HepG2 (cell line): ENCODE measurements at regions not wholly inside any gene's neighbourhood (a gene's known extent, or its start where the extent isn't known, plus 50 kb on each side); places are given as distances from the start of the nearest gene placed in this dataset.

ENCODE experiments used
- SRSF4 ChIP-seq: fragments of 200-400 bp; formaldehyde crosslinking; IDR thresholded peaks from one replicate; pipeline ENCODE4 v1.6.1; 2018; ENCODE audit warnings: mild to moderate bottlenecking, low read depth, low read length, moderate library complexity; ENCODE audit not compliant: poor library complexity, severe bottlenecking
- SSRP1 ChIP-seq: IDR thresholded peaks from 2 replicates; pipeline ENCODE4 v1.6.1; 2016; ENCODE audit warnings: control low read depth
- YY1 ChIP-seq: IDR thresholded peaks from 2 replicates; pipeline ENCODE4 v1.6.1; 2011; ENCODE audit warnings: low read length, low read depth, moderate library complexity, mild to moderate bottlenecking; ENCODE audit not compliant: insufficient read depth, insufficient replicate concordance
- ZNF280D ChIP-seq: sonication (generic); formaldehyde crosslinking; IDR thresholded peaks from 2 replicates; pipeline ENCODE4 v1.5.1; 2020; ENCODE audit warnings: mild to moderate bottlenecking, missing genetic modification reagents
- TF ChIP-seq, protein P1 (sequence below): sonication (generic); formaldehyde crosslinking; IDR thresholded peaks from 2 replicates; pipeline ENCODE4 v1.5.0; 2020; ENCODE audit warnings: mild to moderate bottlenecking, missing genetic modification reagents, moderate library complexity

DNA sequence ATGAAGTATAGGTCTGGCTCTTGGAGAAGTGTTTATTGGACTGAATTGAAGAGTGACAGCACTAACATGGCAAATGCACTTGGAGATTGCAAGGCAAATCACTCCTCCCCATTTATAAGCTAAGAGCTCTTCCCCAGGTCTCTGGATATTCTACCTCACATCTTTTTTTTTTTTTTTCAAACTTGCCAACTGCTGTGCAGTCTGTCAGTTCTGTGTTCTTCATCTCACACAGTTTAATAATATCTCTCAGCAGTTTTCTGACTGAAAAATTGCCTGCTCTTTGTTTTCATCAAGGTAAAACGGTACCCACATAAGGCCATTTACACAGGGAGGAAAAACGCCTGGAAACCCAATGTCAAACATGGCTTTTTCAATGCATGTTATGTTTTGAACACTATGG is 186.1 kb upstream of the B3GALT2 start:
- TF ChIP-seq, protein P1, sequence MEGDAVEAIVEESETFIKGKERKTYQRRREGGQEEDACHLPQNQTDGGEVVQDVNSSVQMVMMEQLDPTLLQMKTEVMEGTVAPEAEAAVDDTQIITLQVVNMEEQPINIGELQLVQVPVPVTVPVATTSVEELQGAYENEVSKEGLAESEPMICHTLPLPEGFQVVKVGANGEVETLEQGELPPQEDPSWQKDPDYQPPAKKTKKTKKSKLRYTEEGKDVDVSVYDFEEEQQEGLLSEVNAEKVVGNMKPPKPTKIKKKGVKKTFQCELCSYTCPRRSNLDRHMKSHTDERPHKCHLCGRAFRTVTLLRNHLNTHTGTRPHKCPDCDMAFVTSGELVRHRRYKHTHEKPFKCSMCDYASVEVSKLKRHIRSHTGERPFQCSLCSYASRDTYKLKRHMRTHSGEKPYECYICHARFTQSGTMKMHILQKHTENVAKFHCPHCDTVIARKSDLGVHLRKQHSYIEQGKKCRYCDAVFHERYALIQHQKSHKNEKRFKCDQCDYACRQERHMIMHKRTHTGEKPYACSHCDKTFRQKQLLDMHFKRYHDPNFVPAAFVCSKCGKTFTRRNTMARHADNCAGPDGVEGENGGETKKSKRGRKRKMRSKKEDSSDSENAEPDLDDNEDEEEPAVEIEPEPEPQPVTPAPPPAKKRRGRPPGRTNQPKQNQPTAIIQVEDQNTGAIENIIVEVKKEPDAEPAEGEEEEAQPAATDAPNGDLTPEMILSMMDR (CRISPR knock-in tag) = no peak
- no peak for TF ChIP-seq SSRP1 (CRISPR knock-in tag)
- TF ChIP-seq ZNF280D (CRISPR knock-in tag) = no peak
- TF ChIP-seq YY1 = no peak
- no peak for TF ChIP-seq SRSF4
